Type B pancreatic cell (in vitro differentiated cells): ENCODE measurements at regions not wholly inside any gene's neighbourhood (a gene's known extent, or its start where the extent isn't known, plus 50 kb on each side); places are given as distances from the start of the nearest gene placed in this dataset.
A peak's percentile ranks its signal among the peaks of the same experiment; 100 is the strongest.

Experiments
- DNase-seq: peaks from one replicate; pipeline ENCODE4 v3.0.0; 2021; ENCODE audit warnings: mixed read lengths; ENCODE audit not compliant: unreplicated experiment; ENCODE audit errors: extremely low spot score
- H3K27ac Mint-ChIP-seq: 2 replicates; pipeline ENCODE4 v1.8.0; 2021; ENCODE audit warnings: mild to moderate bottlenecking, mixed read lengths
- H3K27me3 Mint-ChIP-seq: 2 replicates; pipeline ENCODE4 v1.8.0; 2021; ENCODE audit warnings: mixed read lengths
- H3K36me3 Mint-ChIP-seq: 2 replicates; pipeline ENCODE4 v1.8.0; 2021; ENCODE audit warnings: mixed read lengths
- H3K4me1 Mint-ChIP-seq: one replicate; pipeline ENCODE4 v1.8.0; 2021; ENCODE audit warnings: mixed read lengths; ENCODE audit not compliant: unreplicated experiment
- H3K4me3 Mint-ChIP-seq: 2 replicates; pipeline ENCODE4 v1.8.0; 2021; ENCODE audit warnings: mild to moderate bottlenecking, mixed read lengths
- H3K9me3 Mint-ChIP-seq: 2 replicates; pipeline ENCODE4 v1.8.0; 2021; ENCODE audit warnings: mixed read lengths
- CTCF ChIP-seq: fragments of 200-600 bp; sonication (generic); conservative IDR thresholded peaks from 2 replicates; pipeline ENCODE4 v1.5.0; 2021; ENCODE audit warnings: antibody characterized with exemption, mild to moderate bottlenecking

DNA sequence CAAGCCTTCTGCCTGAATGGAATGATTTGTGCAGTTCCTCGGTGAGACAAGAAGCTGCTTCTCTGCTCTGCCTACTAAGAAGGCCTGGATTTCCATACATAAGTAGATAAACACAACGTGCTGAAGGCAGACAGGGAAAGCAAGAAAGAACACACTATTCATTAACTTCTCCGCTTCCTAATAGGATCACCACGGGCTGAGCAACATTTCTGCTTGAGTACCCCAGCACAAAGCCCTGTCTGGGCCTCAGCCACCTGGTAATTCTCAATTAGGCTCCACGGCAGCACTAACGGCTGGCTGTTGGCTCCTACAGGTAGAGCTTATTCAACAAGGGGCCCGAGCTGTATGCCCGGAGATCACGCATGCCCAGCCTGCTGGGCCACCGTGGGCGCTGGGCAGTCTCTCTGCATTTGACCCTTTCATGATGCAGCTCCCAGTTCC is 1156.6 kb downstream of the TBC1D22A start:
- no peak overlapping the region for H3K27ac Mint-ChIP-seq
- H3K9me3 Mint-ChIP-seq: peaks cover 8% of the 10 kb centered on the region
- H3K36me3 Mint-ChIP-seq: no peaks in the 10 kb centered on the region
- H3K4me3 Mint-ChIP-seq: no peak overlapping the region
- H3K4me1 Mint-ChIP-seq: peaks cover 5% of the 10 kb centered on the region
- peaks cover 6% of the 10 kb centered on the region for H3K27me3 Mint-ChIP-seq
- TF ChIP-seq CTCF: no peak
- no peak for DNase-seq

DNA sequence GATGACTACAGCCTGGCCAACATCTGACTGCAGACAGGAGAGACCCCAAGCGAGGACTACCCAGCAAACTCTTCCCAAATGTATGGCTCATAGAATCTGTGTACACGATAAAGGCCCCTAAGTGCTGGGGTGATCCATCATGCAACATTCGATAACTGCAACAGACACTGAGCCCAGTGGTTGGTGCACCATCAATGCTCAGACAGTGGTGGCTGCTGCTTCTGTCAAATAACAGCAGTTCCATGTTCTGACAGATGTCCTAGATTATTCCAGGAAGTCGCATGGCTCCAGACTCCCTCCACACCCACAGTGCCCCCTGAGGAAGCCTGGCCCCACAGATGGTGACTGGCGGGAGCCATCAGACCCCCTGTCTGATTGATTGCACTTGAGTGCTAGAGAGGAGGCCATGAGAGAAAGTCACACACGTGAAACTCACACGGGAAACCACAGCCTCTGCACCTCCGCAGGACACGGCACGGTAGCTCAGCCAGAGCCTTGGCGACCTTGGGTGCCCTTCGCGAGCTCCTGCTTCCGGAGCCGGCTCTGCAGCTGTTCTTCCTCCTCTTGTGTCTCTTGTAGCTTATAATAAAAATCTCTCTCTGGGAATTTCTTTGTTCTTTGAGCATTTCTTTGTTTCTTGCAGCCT is 1155.9 kb downstream of the TBC1D22A start:
- TF ChIP-seq CTCF: no peak
- H3K27ac Mint-ChIP-seq: no peak overlapping the region
- peaks cover 6% of the 10 kb centered on the region for H3K27me3 Mint-ChIP-seq
- H3K4me1 Mint-ChIP-seq: peaks cover 5% of the 10 kb centered on the region
- no peak for DNase-seq
- H3K4me3 Mint-ChIP-seq: no peak overlapping the region
- no peaks in the 10 kb centered on the region for H3K36me3 Mint-ChIP-seq
- H3K9me3 Mint-ChIP-seq: peaks cover 8% of the 10 kb centered on the region

- TF ChIP-seq CTCF: no peak
- Mint-ChIP-seq H3K4me3 (no peak overlapping the region), H3K27me3 (peaks cover 3% of the 10 kb centered on the region), H3K4me1 (peaks cover 5% of the 10 kb centered on the region), H3K36me3 (no peaks in the 10 kb centered on the region), H3K27ac (no peak overlapping the region), H3K9me3 (peaks cover 4% of the 10 kb centered on the region)
- no peak for DNase-seq
Measured at GRCh38 chr22:47914481-47915097, 1152.1 kb downstream of the TBC1D22A start.

- H3K4me1 Mint-ChIP-seq: no peaks in the 10 kb centered on the region
- H3K27me3 Mint-ChIP-seq: no peaks in the 10 kb centered on the region
- H3K36me3 Mint-ChIP-seq: no peaks in the 10 kb centered on the region
- TF ChIP-seq CTCF: no peak
- peaks cover 4% of the 10 kb centered on the region for H3K9me3 Mint-ChIP-seq
- H3K27ac Mint-ChIP-seq: no peak overlapping the region
- DNase-seq: peak; percentile 48
- no peak overlapping the region for H3K4me3 Mint-ChIP-seq
Measured at GRCh38 chr22:47902646-47903180, 1140.3 kb downstream of the TBC1D22A start.

- no peak overlapping the region for H3K4me3 Mint-ChIP-seq
- no peaks in the 10 kb centered on the region for H3K27me3 Mint-ChIP-seq
- no peak overlapping the region for H3K27ac Mint-ChIP-seq
- H3K9me3 Mint-ChIP-seq: peaks cover 3% of the 10 kb centered on the region
- H3K36me3 Mint-ChIP-seq: no peaks in the 10 kb centered on the region
- no peaks in the 10 kb centered on the region for H3K4me1 Mint-ChIP-seq
- TF ChIP-seq CTCF: no peak
- DNase-seq: peak; percentile 43
Measured at GRCh38 chr22:47901911-47902310, 1139.5 kb downstream of the TBC1D22A start.
